Endodermal cell (in vitro differentiated cells): ENCODE measurements at regions not wholly inside any gene's neighbourhood (a gene's known extent, or its start where the extent isn't known, plus 50 kb on each side); places are given as distances from the start of the nearest gene placed in this dataset.
"Not testable (repeated sequence)": the region's sequence is repeated elsewhere in the genome, so short reads cannot be mapped to it uniquely, and the experiment has no call there.

Source experiments
- DNase-seq: peaks from one replicate; pipeline ENCODE4 v3.0.0-alpha.2; 2017
- H3K27ac ChIP-seq: 2 replicates; pipeline ENCODE4 v1.5.1; 2013; ENCODE audit warnings: mild to moderate bottlenecking, low read depth, low read length, moderate library complexity
- H3K27me3 ChIP-seq: 2 replicates; pipeline ENCODE4 v1.6.1; 2013; ENCODE audit warnings: mild to moderate bottlenecking, low read length, moderate library complexity; ENCODE audit not compliant: insufficient read depth, control insufficient read depth, poor library complexity, severe bottlenecking
- H3K36me3 ChIP-seq: 2 replicates; pipeline ENCODE4 v1.7.0; 2013; ENCODE audit warnings: mild to moderate bottlenecking, low read length, moderate library complexity; ENCODE audit not compliant: control insufficient read depth, insufficient read depth
- H3K4me1 ChIP-seq: one replicate; pipeline ENCODE4 v1.7.0; 2013; ENCODE audit warnings: low read length; ENCODE audit not compliant: control insufficient read depth, insufficient read depth
- H3K4me3 ChIP-seq: 2 replicates; pipeline ENCODE4 v1.5.1; 2013; ENCODE audit warnings: mild to moderate bottlenecking, low read length, moderate library complexity
- H3K9ac ChIP-seq: 2 replicates; pipeline ENCODE4 v1.6.1; 2013; ENCODE audit warnings: mild to moderate bottlenecking, low read length, moderate library complexity; ENCODE audit not compliant: poor library complexity, severe bottlenecking; ENCODE audit errors: extremely low read depth
- H3K9me3 ChIP-seq: 2 replicates; pipeline ENCODE4 v1.6.1; 2013; ENCODE audit warnings: mild to moderate bottlenecking, low read length, moderate library complexity; ENCODE audit not compliant: control insufficient read depth
- H3K27ac Mint-ChIP-seq: 2 replicates; pipeline ENCODE4 v1.8.0; 2020; ENCODE audit warnings: mixed read lengths
- H3K27me3 Mint-ChIP-seq: 2 replicates; pipeline ENCODE4 v1.8.0; 2021; ENCODE audit warnings: mild to moderate bottlenecking, mixed read lengths; ENCODE audit not compliant: insufficient read depth
- H3K36me3 Mint-ChIP-seq: 2 replicates; pipeline ENCODE4 v1.8.0; 2020; ENCODE audit warnings: low read depth, mixed read lengths
- H3K4me1 Mint-ChIP-seq: 2 replicates; pipeline ENCODE4 v1.8.0; 2020; ENCODE audit warnings: mixed read lengths
- H3K4me3 Mint-ChIP-seq: 2 replicates; pipeline ENCODE4 v1.8.0; 2020; ENCODE audit warnings: mild to moderate bottlenecking, moderate library complexity, mixed read lengths
- H3K9me3 Mint-ChIP-seq: 2 replicates; pipeline ENCODE4 v1.8.0; 2020; ENCODE audit warnings: mild to moderate bottlenecking, mixed read lengths
- CTCF ChIP-seq: fragments of 200-600 bp; sonication (generic); conservative IDR thresholded peaks from 2 replicates; pipeline ENCODE4 v1.5.0; 2021; ENCODE audit warnings: antibody characterized with exemption, mild to moderate bottlenecking
- WGBS, 2 experiments: methylation state at CpG; one replicate each; pipeline versions ENCODE4 v1.1.5 to v1.1.7; 2013; ENCODE audit warnings: missing lambda C conversion rate in 2 of 2, mixed read lengths in 1 of 2; ENCODE audit not compliant: insufficient coverage in 1 of 2, insufficient read length in 1 of 2; 5-methylcytosine and 5-hydroxymethylcytosine counted together

GRCh38 chr1:96524100-96524499 is 197.5 kb upstream of the PTBP2 start:
- H3K36me3 ChIP-seq, result no peaks in the 10 kb centered on the region
- 83% methylated on average over 1 of the region's 2 CpGs; no CpG with 5 or more reads in 1 of the 2 experiments for WGBS, 2 experiments
- Mint-ChIP-seq H3K27me3 (no peaks in the 10 kb centered on the region), H3K36me3 (peaks cover 8% of the 10 kb centered on the region), H3K27ac (no peak overlapping the region), H3K4me1 (peaks cover 20% of the 10 kb centered on the region), H3K9me3 (peaks cover 21% of the 10 kb centered on the region), H3K4me3 (no peak overlapping the region)
- no peaks in the 10 kb centered on the region for H3K27me3 ChIP-seq
- H3K27ac ChIP-seq, result no peak overlapping the region
- no peak for DNase-seq
- TF ChIP-seq CTCF, result peak; percentile 32
- peaks cover 16% of the 10 kb centered on the region for H3K9me3 ChIP-seq
- no peaks in the 10 kb centered on the region for H3K4me1 ChIP-seq
- no peak overlapping the region for H3K4me3 ChIP-seq
- H3K9ac ChIP-seq, result no peak overlapping the region

- Histone ChIP-seq H3K9ac (no peak overlapping the region), H3K27me3 (no peaks in the 10 kb centered on the region), H3K4me3 (no peak overlapping the region), H3K9me3 (peaks cover 21% of the 10 kb centered on the region), H3K4me1 (no peaks in the 10 kb centered on the region), H3K36me3 (no peaks in the 10 kb centered on the region), H3K27ac (no peak overlapping the region)
- Mint-ChIP-seq H3K4me1 (peaks cover 8% of the 10 kb centered on the region), H3K27ac (no peak overlapping the region), H3K9me3 (peaks cover 32% of the 10 kb centered on the region), H3K4me3 (no peak overlapping the region), H3K27me3 (no peaks in the 10 kb centered on the region), H3K36me3 (peaks cover 9% of the 10 kb centered on the region)
- no peak for TF ChIP-seq CTCF
- DNase-seq, result no peak
- WGBS, 2 experiments, result 91 to 97% methylated on average over 6 to 8 of the region's 8 CpGs
Measured at GRCh38 chr1:96525657-96526557, 195.7 kb upstream of the PTBP2 start.

GRCh38 chr1:96528672-96529071 is 192.9 kb upstream of the PTBP2 start:
- peaks cover 21% of the 10 kb centered on the region for H3K9me3 ChIP-seq
- not testable (repeated sequence) for DNase-seq, H3K27me3 ChIP-seq, H3K36me3 Mint-ChIP-seq, H3K36me3 ChIP-seq, H3K27ac ChIP-seq, H3K4me3 Mint-ChIP-seq, H3K4me1 ChIP-seq, H3K27me3 Mint-ChIP-seq, H3K9ac ChIP-seq, H3K27ac Mint-ChIP-seq, H3K4me1 Mint-ChIP-seq
- H3K9me3 Mint-ChIP-seq, result peaks cover 38% of the 10 kb centered on the region
- 91 to 96% methylated on average over 1 of the region's 1 CpG for WGBS, 2 experiments
- H3K4me3 ChIP-seq, result peak overlapping the region; percentile 29
